ENCODE measurements at regions not wholly inside any gene's neighbourhood (a gene's known extent, or its start where the extent isn't known, plus 50 kb on each side); places are given as distances from the start of the nearest gene placed in this dataset.
"Not testable (repeated sequence)": the region's sequence is repeated elsewhere in the genome, so short reads cannot be mapped to it uniquely, and the experiment has no call there.

GRCh38 chr2:111533557-111534247 is 350.3 kb downstream of the ANAPC1 start:
- TF ChIP-seq POLR2A (IDR thresholded peaks at IDR 0.05): peak in 1 of 2 donors; percentile 51
- peak overlapping the region; percentile 65 to 95 (median 95) for H3K27ac ChIP-seq
- WGBS, 2 donors: 38 to 41% methylated on average over 7 to 8 of the region's 8 CpGs
- H3K9me3 ChIP-seq; H3K27me3 ChIP-seq; H3K4me1 ChIP-seq; H3K4me3 ChIP-seq (replicated peaks in 1 of 3); H3K36me3 ChIP-seq; intact Hi-C loops (cut with DNase I): not testable (repeated sequence)
- peak; percentile 68 to 72 for DNase-seq

GRCh38 chr2:111534910-111535352 is 349.1 kb downstream of the ANAPC1 start:
- H3K4me1 ChIP-seq: peaks cover 8 to 10% of the 10 kb centered on the region in 2 donors
- intact Hi-C loops (cut with DNase I): no loop called here
- no peaks in the 10 kb centered on the region for H3K9me3 ChIP-seq
- no peak overlapping the region for H3K4me3 ChIP-seq (replicated peaks in 1 of 3)
- peak overlapping the region; percentile 92 to 95 (median 95) for H3K27ac ChIP-seq
- TF ChIP-seq POLR2A (IDR thresholded peaks at IDR 0.05) (peak in 1 of 2 donors; percentile 57), CTCF (IDR thresholded peaks at IDR 0.05) (no peak)
- WGBS, 2 donors: 18 to 32% methylated on average over 4 of the region's 4 CpGs
- DNase-seq: peak; percentile 78 to 82
- no peaks in the 10 kb centered on the region for H3K27me3 ChIP-seq
- no peaks in the 10 kb centered on the region for H3K36me3 ChIP-seq

GRCh38 chr2:111535404-111535803 is 348.6 kb downstream of the ANAPC1 start:
- TF ChIP-seq POLR2A (IDR thresholded peaks at IDR 0.05): no peak
- no peak for TF ChIP-seq CTCF (IDR thresholded peaks at IDR 0.05)
- peaks cover 8 to 10% of the 10 kb centered on the region in 2 donors for H3K4me1 ChIP-seq
- H3K9me3 ChIP-seq: no peaks in the 10 kb centered on the region
- DNase-seq: peak; percentile 53 to 67
- no peaks in the 10 kb centered on the region for H3K36me3 ChIP-seq
- WGBS, 2 donors: 25 to 54% methylated on average over 1 of the region's 1 CpG
- no peaks in the 10 kb centered on the region for H3K27me3 ChIP-seq
- peak overlapping the region; percentile 92 to 95 (median 95) for H3K27ac ChIP-seq
- intact Hi-C loops (cut with DNase I): no loop called here
- H3K4me3 ChIP-seq (replicated peaks in 1 of 3): no peak overlapping the region

- DNase-seq: no peak
- no peaks in the 10 kb centered on the region for H3K27me3 ChIP-seq
- H3K4me1 ChIP-seq: peaks cover 8 to 10% of the 10 kb centered on the region in 2 donors
- intact Hi-C loops (cut with DNase I): no loop called here
- H3K4me3 ChIP-seq (replicated peaks in 1 of 3): no peak overlapping the region
- WGBS, 2 donors: 95 to 97% methylated on average over 14 to 15 of the region's 15 CpGs
- H3K36me3 ChIP-seq: no peaks in the 10 kb centered on the region
- peak overlapping the region in 1 of 3 donors; percentile 95 for H3K27ac ChIP-seq
- TF ChIP-seq POLR2A (IDR thresholded peaks at IDR 0.05) (no peak), CTCF (IDR thresholded peaks at IDR 0.05) (no peak)
- H3K9me3 ChIP-seq: no peaks in the 10 kb centered on the region
These were observed 346.8 kb downstream of the ANAPC1 start for GRCh38 chr2:111537078-111537655.

- H3K27ac ChIP-seq; H3K4me1 ChIP-seq; H3K36me3 ChIP-seq; intact Hi-C loops (cut with DNase I); H3K9me3 ChIP-seq; H3K27me3 ChIP-seq; H3K4me3 ChIP-seq (replicated peaks in 1 of 3): not testable (repeated sequence)
- no CpG with 5 or more reads among the region's 9 CpGs for WGBS, 2 donors
- DNase-seq: peak; percentile 57 to 65
These were observed 344.0 kb downstream of the ANAPC1 start for GRCh38 chr2:111539991-111540390.

GRCh38 chr2:111542120-111542774 is 341.7 kb downstream of the ANAPC1 start:
- H3K4me3 ChIP-seq (replicated peaks in 1 of 3); H3K4me1 ChIP-seq; H3K9me3 ChIP-seq; H3K36me3 ChIP-seq; intact Hi-C loops (cut with DNase I); H3K27me3 ChIP-seq: not testable (repeated sequence)
- peak overlapping the region in 1 of 3 donors; percentile 38 for H3K27ac ChIP-seq
- DNase-seq: peak; percentile 36 to 54
- 12 to 15% methylated on average over 1 of the region's 2 CpGs for WGBS, 2 donors

- H3K4me1 ChIP-seq; DNase-seq; H3K4me3 ChIP-seq (replicated peaks in 1 of 3); intact Hi-C loops (cut with DNase I); H3K27ac ChIP-seq; H3K36me3 ChIP-seq; H3K9me3 ChIP-seq; H3K27me3 ChIP-seq: not testable (repeated sequence)
- 33 to 50% methylated on average over 2 of the region's 2 CpGs for WGBS, 2 donors
These were observed 340.0 kb downstream of the ANAPC1 start for GRCh38 chr2:111544006-111544405.

GRCh38 chr2:111545723-111546431 is 338.1 kb downstream of the ANAPC1 start:
- H3K27me3 ChIP-seq; intact Hi-C loops (cut with DNase I); H3K4me3 ChIP-seq (replicated peaks in 1 of 3); H3K36me3 ChIP-seq; H3K9me3 ChIP-seq; H3K27ac ChIP-seq; H3K4me1 ChIP-seq; DNase-seq: not testable (repeated sequence)
- WGBS, 2 donors: no CpG with 5 or more reads among the region's 7 CpGs

GRCh38 chr2:111546578-111546977 is 337.4 kb downstream of the ANAPC1 start:
- H3K4me1 ChIP-seq; intact Hi-C loops (cut with DNase I); H3K36me3 ChIP-seq; H3K27ac ChIP-seq; H3K9me3 ChIP-seq; H3K27me3 ChIP-seq; DNase-seq; H3K4me3 ChIP-seq (replicated peaks in 1 of 3): not testable (repeated sequence)
- 68 to 88% methylated on average over 5 of the region's 5 CpGs for WGBS, 2 donors

Data from thyroid gland (tissue), 4 donors.